MM.1S (cell line): ENCODE measurements at regions not wholly inside any gene's neighbourhood (a gene's known extent, or its start where the extent isn't known, plus 50 kb on each side); places are given as distances from the start of the nearest gene placed in this dataset.

ENCODE experiments used
- DNase-seq: peaks from one replicate; pipeline ENCODE4 v3.0.0-alpha.2; 2015
- H2AFZ ChIP-seq: fragments of 300-600 bp; sonication (generic); 2 replicates; pipeline ENCODE4 v1.6.0; 2016; ENCODE audit warnings: antibody characterized with exemption, low read length
- H3F3A ChIP-seq: fragments of 300-600 bp; sonication (generic); 2 replicates; pipeline ENCODE4 v1.6.1; 2016; ENCODE audit warnings: mild to moderate bottlenecking, antibody characterized with exemption, low read length, moderate library complexity, mixed read lengths; ENCODE audit not compliant: insufficient read depth
- H3K27ac ChIP-seq: fragments of 300-600 bp; sonication (generic); 2 replicates; pipeline ENCODE4 v1.5.1; 2016; ENCODE audit warnings: mild to moderate bottlenecking, low read length
- H3K27me3 ChIP-seq: fragments of 300-600 bp; sonication (generic); replicated peaks from 2 replicates; pipeline ENCODE4 v1.6.0; 2016; ENCODE audit warnings: low read length; ENCODE audit not compliant: insufficient read depth
- H3K36me3 ChIP-seq: fragments of 300-600 bp; sonication (generic); replicated peaks from 2 replicates; pipeline ENCODE4 v1.6.1; 2016; ENCODE audit warnings: mild to moderate bottlenecking, low read length, mixed read lengths; ENCODE audit not compliant: insufficient read depth
- H3K4me1 ChIP-seq: fragments of 300-600 bp; sonication (generic); 2 replicates; pipeline ENCODE4 v1.6.1; 2016; ENCODE audit warnings: low read length, mixed read lengths
- H3K4me2 ChIP-seq: fragments of 300-600 bp; sonication (generic); 2 replicates; pipeline ENCODE4 v1.6.0; 2016; ENCODE audit warnings: low read depth, low read length
- H3K4me3 ChIP-seq: fragments of 300-600 bp; sonication (generic); 2 replicates; pipeline ENCODE4 v1.5.1; 2016; ENCODE audit warnings: low read length, mixed read lengths
- H3K79me2 ChIP-seq: fragments of 300-600 bp; sonication (generic); 2 replicates; pipeline ENCODE4 v1.6.1; 2016; ENCODE audit warnings: mixed run types, low read length, mixed read lengths
- H3K9ac ChIP-seq: fragments of 300-600 bp; sonication (generic); 2 replicates; pipeline ENCODE4 v1.6.1; 2016; ENCODE audit warnings: low read length, mixed read lengths
- H3K9me2 ChIP-seq: fragments of 300-600 bp; sonication (generic); replicated peaks from 2 replicates; pipeline ENCODE4 v1.6.1; 2016; ENCODE audit warnings: mild to moderate bottlenecking, low read length, mixed read lengths; ENCODE audit not compliant: insufficient read depth
- H3K9me3 ChIP-seq: fragments of 300-600 bp; sonication (generic); replicated peaks from 2 replicates; pipeline ENCODE4 v1.6.1; 2016; ENCODE audit warnings: mild to moderate bottlenecking, low read length, mixed read lengths; ENCODE audit not compliant: insufficient read depth
- H4K20me1 ChIP-seq: fragments of 300-600 bp; sonication (generic); 2 replicates; pipeline ENCODE4 v1.6.1; 2016; ENCODE audit warnings: mild to moderate bottlenecking, low read length, moderate library complexity, mixed read lengths; ENCODE audit not compliant: insufficient read depth
- EZH2 ChIP-seq: fragments of 300-600 bp; sonication (generic); optimal IDR thresholded peaks from 2 replicates; pipeline ENCODE3; 2017; ENCODE audit warnings: low read depth, mild to moderate bottlenecking, antibody characterized with exemption, low read length, mixed read lengths
- EZH2phosphoT487 ChIP-seq: fragments of 300-600 bp; sonication (generic); IDR thresholded peaks from 2 replicates; pipeline ENCODE4 v1.6.1; 2018; ENCODE audit warnings: antibody characterized with exemption, low read length
- TF ChIP-seq, protein P1 (sequence below): fragments of 300-600 bp; sonication (generic); IDR thresholded peaks from 2 replicates; pipeline ENCODE4 v1.5.1; 2016; ENCODE audit warnings: antibody characterized with exemption, low read length, mixed read lengths

DNA sequence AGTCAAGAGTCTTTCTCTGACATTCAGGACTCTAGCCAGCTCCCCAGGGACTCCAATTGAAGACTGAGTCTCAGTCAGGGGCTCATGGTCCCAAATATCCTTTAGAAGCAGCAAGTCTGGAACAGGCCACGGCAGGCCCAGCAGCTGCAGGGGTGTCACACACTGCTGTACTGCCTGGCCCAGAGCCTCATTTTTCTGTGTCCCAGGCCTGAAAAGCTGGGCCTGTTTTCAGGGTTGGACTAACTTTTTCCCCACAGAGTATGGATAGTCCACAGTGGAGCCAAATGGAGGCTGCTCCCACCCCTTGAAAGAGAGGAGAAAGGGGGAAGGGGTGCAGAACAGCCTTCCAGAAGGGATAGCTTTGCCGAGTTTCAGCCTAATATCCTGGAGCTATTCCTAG, 146.8 kb upstream of the NALF2 start:
- Histone ChIP-seq H3K27me3 (no peaks in the 10 kb centered on the region), H3K4me2 (no peak overlapping the region), H3K4me1 (no peaks in the 10 kb centered on the region), H3K79me2 (no peaks in the 10 kb centered on the region), H3F3A (no peaks in the 10 kb centered on the region), H4K20me1 (no peaks in the 10 kb centered on the region), H3K4me3 (no peak overlapping the region), H3K9ac (no peak overlapping the region), H3K27ac (no peak overlapping the region), H2AFZ (no peak overlapping the region), H3K9me2 (no peaks in the 10 kb centered on the region), H3K36me3 (no peaks in the 10 kb centered on the region), H3K9me3 (no peaks in the 10 kb centered on the region)
- DNase-seq, result no peak
- TF ChIP-seq, protein P1, sequence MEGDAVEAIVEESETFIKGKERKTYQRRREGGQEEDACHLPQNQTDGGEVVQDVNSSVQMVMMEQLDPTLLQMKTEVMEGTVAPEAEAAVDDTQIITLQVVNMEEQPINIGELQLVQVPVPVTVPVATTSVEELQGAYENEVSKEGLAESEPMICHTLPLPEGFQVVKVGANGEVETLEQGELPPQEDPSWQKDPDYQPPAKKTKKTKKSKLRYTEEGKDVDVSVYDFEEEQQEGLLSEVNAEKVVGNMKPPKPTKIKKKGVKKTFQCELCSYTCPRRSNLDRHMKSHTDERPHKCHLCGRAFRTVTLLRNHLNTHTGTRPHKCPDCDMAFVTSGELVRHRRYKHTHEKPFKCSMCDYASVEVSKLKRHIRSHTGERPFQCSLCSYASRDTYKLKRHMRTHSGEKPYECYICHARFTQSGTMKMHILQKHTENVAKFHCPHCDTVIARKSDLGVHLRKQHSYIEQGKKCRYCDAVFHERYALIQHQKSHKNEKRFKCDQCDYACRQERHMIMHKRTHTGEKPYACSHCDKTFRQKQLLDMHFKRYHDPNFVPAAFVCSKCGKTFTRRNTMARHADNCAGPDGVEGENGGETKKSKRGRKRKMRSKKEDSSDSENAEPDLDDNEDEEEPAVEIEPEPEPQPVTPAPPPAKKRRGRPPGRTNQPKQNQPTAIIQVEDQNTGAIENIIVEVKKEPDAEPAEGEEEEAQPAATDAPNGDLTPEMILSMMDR, result no peak
- TF ChIP-seq EZH2, result no peak
- TF ChIP-seq EZH2phosphoT487, result no peak

DNA sequence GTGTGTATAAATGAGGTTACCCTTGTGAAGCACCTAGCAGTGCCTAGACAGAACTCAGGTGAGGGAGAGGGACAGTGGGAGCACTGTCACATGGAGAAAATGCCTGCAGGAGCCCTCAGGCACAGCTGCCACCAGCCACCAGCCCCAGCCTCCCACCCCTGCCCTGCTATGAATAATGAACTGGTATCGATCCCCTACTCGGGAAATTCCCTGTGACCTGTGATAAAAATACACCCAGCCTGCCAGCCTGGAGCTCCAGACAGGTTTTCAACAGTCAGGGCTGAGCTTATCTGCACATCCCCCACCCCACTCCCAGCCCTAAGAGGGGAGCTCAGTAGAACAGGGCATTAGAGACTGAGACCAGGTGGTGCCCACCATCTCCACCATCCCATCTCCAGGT, 159.6 kb upstream of the PJA1 start:
- no peaks in the 10 kb centered on the region for H3K4me1 ChIP-seq
- no peaks in the 10 kb centered on the region for H3K79me2 ChIP-seq
- no peak overlapping the region for H3K9ac ChIP-seq
- H3K9me3 ChIP-seq, result no peaks in the 10 kb centered on the region
- H3K27ac ChIP-seq, result no peak overlapping the region
- DNase-seq, result no peak
- no peaks in the 10 kb centered on the region for H4K20me1 ChIP-seq
- no peak overlapping the region for H2AFZ ChIP-seq
- no peaks in the 10 kb centered on the region for H3K36me3 ChIP-seq
- H3K9me2 ChIP-seq, result no peaks in the 10 kb centered on the region
- H3K4me2 ChIP-seq, result no peak overlapping the region
- H3K4me3 ChIP-seq, result no peak overlapping the region
- no peaks in the 10 kb centered on the region for H3F3A ChIP-seq
- no peaks in the 10 kb centered on the region for H3K27me3 ChIP-seq
- TF ChIP-seq, protein P1, result no peak
- TF ChIP-seq EZH2, result no peak

DNA sequence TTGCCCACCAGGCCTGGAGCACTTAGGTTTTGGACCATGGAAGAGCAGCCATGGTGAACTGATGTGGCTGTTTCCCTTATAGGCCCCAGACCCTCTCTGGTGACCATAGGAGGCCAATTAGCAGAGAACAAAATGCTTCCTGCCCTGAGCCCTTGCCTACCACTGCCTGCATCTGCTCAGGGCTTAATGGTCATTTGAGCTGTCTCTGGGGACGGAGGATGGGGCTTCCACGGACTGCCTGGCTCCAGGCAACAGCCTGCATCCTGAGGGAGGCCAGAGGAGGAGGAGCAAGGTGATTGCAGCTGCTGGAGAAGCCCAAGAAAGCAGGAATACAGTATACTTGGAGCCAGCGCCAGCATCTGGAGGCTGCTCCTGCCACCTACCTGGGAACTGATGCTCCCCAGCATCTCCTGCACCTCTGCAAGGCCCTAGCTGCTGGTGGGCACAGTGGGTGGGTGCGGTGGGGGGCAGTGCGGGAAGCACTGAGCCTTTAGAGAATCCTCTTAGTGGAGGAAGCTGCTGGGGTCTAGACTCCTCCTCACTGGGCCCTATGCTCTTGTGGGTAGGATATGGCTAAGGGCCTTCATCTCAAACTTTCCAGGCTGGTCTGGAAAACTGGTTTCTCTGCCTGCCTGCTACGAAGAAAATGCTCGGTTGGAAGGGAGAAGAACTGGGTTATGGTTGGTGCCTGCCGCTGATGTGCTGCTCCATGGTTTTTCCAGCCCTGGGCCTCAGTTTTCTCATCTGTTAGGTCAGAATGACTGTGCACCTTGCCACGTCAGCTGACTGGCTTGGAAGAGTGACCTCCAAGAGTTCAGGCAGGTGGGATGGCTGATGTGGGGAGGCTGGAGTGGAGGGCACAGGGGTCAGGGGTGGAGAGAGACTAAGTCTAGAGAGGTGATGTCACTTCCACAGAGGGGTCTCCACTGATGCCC, 158.8 kb upstream of the PJA1 start:
- Histone ChIP-seq H2AFZ (no peak overlapping the region), H3K27me3 (no peaks in the 10 kb centered on the region), H3F3A (no peaks in the 10 kb centered on the region), H3K4me2 (no peak overlapping the region), H3K4me1 (no peaks in the 10 kb centered on the region), H3K36me3 (no peaks in the 10 kb centered on the region), H4K20me1 (no peaks in the 10 kb centered on the region), H3K9ac (no peak overlapping the region), H3K9me2 (no peaks in the 10 kb centered on the region), H3K27ac (no peak overlapping the region), H3K9me3 (no peaks in the 10 kb centered on the region), H3K4me3 (no peak overlapping the region), H3K79me2 (no peaks in the 10 kb centered on the region)
- TF ChIP-seq, protein P1, result no peak
- TF ChIP-seq EZH2 (no peak), EZH2phosphoT487 (no peak)
- DNase-seq, result no peak
